H1 (cell line): ENCODE measurements at regions not wholly inside any gene's neighbourhood (a gene's known extent, or its start where the extent isn't known, plus 50 kb on each side); places are given as distances from the start of the nearest gene placed in this dataset.

ENCODE experiments used
- CTCF ChIA-PET: fragments of 300-600 bp; sonication (Branson Sonifier 250); formaldehyde crosslinking; loops from one replicate; lab custom pipeline; 2021; ENCODE audit not compliant: partially characterized antibody; lab: Charles Lee
- POLR2A ChIA-PET: fragments of 300-600 bp; sonication (Branson Sonifier 250); formaldehyde crosslinking; loops from one replicate; lab custom pipeline; 2021; ENCODE audit warnings: inconsistent platforms; ENCODE audit not compliant: partially characterized antibody; lab: Charles Lee
- DNase-seq, 2 experiments: peaks; one replicate each; pipeline versions ENCODE4 v3.0.0 to v3.0.0-alpha.2; 2010 to 2022; ENCODE audit warnings: low spot score in 2 of 2, low read depth in 1 of 2, mixed read lengths in 1 of 2
- FAIRE-seq: peaks from 2 replicates; lab custom pipeline; 2011; peaks lifted over from hg19 to GRCh38; lab: Jason Lieb, UNC
- H2AFZ ChIP-seq: 2 replicates; pipeline ENCODE4 v1.8.1; 2012; ENCODE audit warnings: low read length, inconsistent platforms
- H2AK5ac ChIP-seq: 2 replicates; pipeline ENCODE4 v1.6.1; 2013; ENCODE audit warnings: low read depth, low read length
- H2BK120ac ChIP-seq: replicated peaks from 2 replicates; pipeline ENCODE3; 2013; ENCODE audit warnings: low read depth, low read length, inconsistent platforms
- H2BK12ac ChIP-seq: 2 replicates; pipeline ENCODE4 v1.6.1; 2013; ENCODE audit warnings: low read depth, low read length
- H2BK15ac ChIP-seq: 2 replicates; pipeline ENCODE4 v1.6.1; 2013; ENCODE audit warnings: low read length
- H2BK20ac ChIP-seq: 2 replicates; pipeline ENCODE4 v1.6.1; 2013; ENCODE audit warnings: low read length
- H2BK5ac ChIP-seq: 2 replicates; pipeline ENCODE4 v1.6.1; 2013; ENCODE audit warnings: low read depth, low read length
- H3K14ac ChIP-seq: 2 replicates; pipeline ENCODE4 v1.6.1; 2013; ENCODE audit warnings: inconsistent platforms; ENCODE audit not compliant: insufficient read length
- H3K18ac ChIP-seq: 2 replicates; pipeline ENCODE4 v1.6.1; 2013; ENCODE audit warnings: low read length; ENCODE audit errors: extremely low read depth
- H3K23ac ChIP-seq: 2 replicates; pipeline ENCODE4 v1.6.1; 2013; ENCODE audit warnings: inconsistent platforms; ENCODE audit not compliant: insufficient read length
- H3K23me2 ChIP-seq: 2 replicates; pipeline ENCODE4 v1.6.1; 2013; ENCODE audit warnings: low read depth, low read length
- H3K27ac ChIP-seq: 2 replicates; pipeline ENCODE4 v1.6.1; 2011; ENCODE audit warnings: low read depth, low read length, inconsistent platforms
- H3K27me3 ChIP-seq, 4 experiments: replicated peaks in 1 of 4; 1 replicate in 1 of 4; 2 replicates in 3 of 4; pipeline versions ENCODE4 v1.6.1 to v1.8.1; 2011 to 2013; ENCODE audit warnings: low read length in 3 of 4, mild to moderate bottlenecking in 3 of 4, inconsistent platforms in 2 of 4, mixed read lengths in 2 of 4, moderate library complexity in 1 of 4; ENCODE audit not compliant: control insufficient read depth in 3 of 4, insufficient read depth in 3 of 4; ENCODE audit errors: extremely low read depth in 1 of 4
- H3K36me3 ChIP-seq, 4 experiments: 2 replicates each; pipeline versions ENCODE4 v1.6.1 to v1.8.1; 2011 to 2013; ENCODE audit warnings: mild to moderate bottlenecking in 4 of 4, low read length in 3 of 4, moderate library complexity in 2 of 4, control low read depth in 1 of 4, inconsistent platforms in 1 of 4; ENCODE audit not compliant: insufficient read depth in 4 of 4, control insufficient read depth in 2 of 4
- H3K4ac ChIP-seq: replicated peaks from 2 replicates; pipeline ENCODE3; 2013; ENCODE audit warnings: low read length, low read depth, mixed read lengths, inconsistent platforms; ENCODE audit not compliant: insufficient read length
- H3K4me1 ChIP-seq, 4 experiments: replicated peaks in 1 of 4; 1 replicate in 1 of 4; 2 replicates in 3 of 4; pipeline versions ENCODE4 v1.6.1 to v1.8.1; 2011 to 2013; ENCODE audit warnings: low read length in 3 of 4, inconsistent platforms in 2 of 4, mixed read lengths in 1 of 4; ENCODE audit not compliant: insufficient read depth in 4 of 4, control insufficient read depth in 3 of 4
- H3K4me2 ChIP-seq, 2 experiments: 2 replicates each; pipeline versions ENCODE4 v1.6.1 to v1.8.1; 2011 to 2013; ENCODE audit warnings: low read depth in 2 of 2, low read length in 2 of 2, control low read depth in 1 of 2, inconsistent platforms in 1 of 2, mild to moderate bottlenecking in 1 of 2; ENCODE audit not compliant: insufficient read depth in 1 of 2
- H3K4me3 ChIP-seq, 4 experiments: fragments of 200-600, 300-600 bp in 1 of 4; sonication (generic), shearing (Covaris generic), sonication (Bioruptor Twin) in 1 of 4; 2 replicates each; pipeline versions ENCODE4 v1.5.1 to v1.8.1; 2011 to 2016; ENCODE audit warnings: low read length in 4 of 4, low read depth in 3 of 4, control low read depth in 2 of 4, inconsistent platforms in 2 of 4, mild to moderate bottlenecking in 2 of 4, mixed read lengths in 1 of 4, moderate library complexity in 1 of 4; ENCODE audit not compliant: insufficient read depth in 2 of 4; ENCODE audit errors: extremely low read depth in 1 of 4
- H3K56ac ChIP-seq: replicated peaks from 2 replicates; pipeline ENCODE3; 2013; ENCODE audit warnings: low read depth, mild to moderate bottlenecking, mixed read lengths, low read length, inconsistent platforms; ENCODE audit not compliant: insufficient read length
- H3K79me1 ChIP-seq: 2 replicates; pipeline ENCODE4 v1.6.1; 2013; ENCODE audit warnings: low read depth, low read length, control low read depth
- H3K79me2 ChIP-seq, 2 experiments: 2 replicates each; pipeline versions ENCODE4 v1.6.1 to v1.8.1; 2012 to 2013; ENCODE audit warnings: low read length in 2 of 2, mild to moderate bottlenecking in 2 of 2, inconsistent platforms in 1 of 2; ENCODE audit not compliant: insufficient read depth in 2 of 2, control insufficient read depth in 1 of 2
- H3K9ac ChIP-seq, 4 experiments: replicated peaks in 1 of 4; 1 replicate in 1 of 4; 2 replicates in 3 of 4; pipeline versions ENCODE4 v1.6.1 to v1.8.1; 2011 to 2013; ENCODE audit warnings: low read depth in 3 of 4, low read length in 3 of 4, control low read depth in 2 of 4, mild to moderate bottlenecking in 2 of 4, moderate library complexity in 2 of 4, inconsistent platforms in 1 of 4; ENCODE audit errors: extremely low read depth in 1 of 4
- H3K9me3 ChIP-seq, 2 experiments: 2 replicates each; pipeline versions ENCODE4 v1.6.1 to v1.8.1; 2012 to 2013; ENCODE audit warnings: mild to moderate bottlenecking in 2 of 2, moderate library complexity in 2 of 2, control low read depth in 1 of 2, inconsistent platforms in 1 of 2, low read depth in 1 of 2, low read length in 1 of 2, mixed read lengths in 1 of 2; ENCODE audit not compliant: insufficient read depth in 2 of 2
- H4K20me1 ChIP-seq, 2 experiments: replicated peaks in 1 of 2; 2 replicates each; pipeline versions ENCODE3 to v1.8.1; 2011 to 2013; ENCODE audit warnings: inconsistent platforms in 2 of 2, low read length in 2 of 2, mild to moderate bottlenecking in 1 of 2; ENCODE audit not compliant: insufficient read depth in 2 of 2, control insufficient read depth in 1 of 2
- H4K5ac ChIP-seq: 2 replicates; pipeline ENCODE4 v1.6.1; 2013; ENCODE audit warnings: low read length, low read depth, mixed read lengths, inconsistent platforms; ENCODE audit not compliant: insufficient read length
- H4K8ac ChIP-seq: 2 replicates; pipeline ENCODE4 v1.8.0; 2013; ENCODE audit warnings: mild to moderate bottlenecking, moderate library complexity, low read length, inconsistent platforms; ENCODE audit not compliant: insufficient read depth; ENCODE audit errors: extremely low read depth
- H4K91ac ChIP-seq: replicated peaks from 2 replicates; pipeline ENCODE3; 2013; ENCODE audit warnings: low read length, mixed read lengths, inconsistent platforms; ENCODE audit not compliant: insufficient read length
- CEBPB ChIP-seq: IDR thresholded peaks from 2 replicates; pipeline ENCODE4 v1.6.1; 2012; ENCODE audit warnings: low read depth, low read length
- CHD2 ChIP-seq: IDR thresholded peaks from 2 replicates; pipeline ENCODE4 v1.6.1; 2012; ENCODE audit warnings: low read length, improper control_type of control experiment
- CREB1 ChIP-seq: IDR thresholded peaks from 2 replicates; pipeline ENCODE4 v1.6.1; 2012; ENCODE audit warnings: inconsistent platforms
- CTCF ChIP-seq, 3 experiments: IDR thresholded peaks; 1 replicate in 2 of 3; 2 replicates in 1 of 3; pipeline versions ENCODE4 v1.5.1 to v1.6.1; 2011; ENCODE audit warnings: low read length in 3 of 3, mild to moderate bottlenecking in 3 of 3, inconsistent platforms in 2 of 3, low read depth in 1 of 3, moderate library complexity in 1 of 3; ENCODE audit not compliant: insufficient read depth in 1 of 3; ENCODE audit errors: control extremely low read depth in 1 of 3
- EP300 ChIP-seq, 2 experiments: IDR thresholded peaks; 1 replicate in 1 of 2; 2 replicates in 1 of 2; pipeline ENCODE4 v1.6.1; 2011 to 2012; ENCODE audit warnings: low read depth in 2 of 2, low read length in 2 of 2, mild to moderate bottlenecking in 2 of 2, borderline replicate concordance in 1 of 2, inconsistent platforms in 1 of 2, moderate library complexity in 1 of 2
- KDM4A ChIP-seq: IDR thresholded peaks from one replicate; pipeline ENCODE4 v1.7.1; 2012; ENCODE audit warnings: low read depth, mild to moderate bottlenecking, moderate library complexity, low read length, inconsistent platforms; ENCODE audit not compliant: severe bottlenecking
- YY1 ChIP-seq: IDR thresholded peaks from 2 replicates; pipeline ENCODE4 v1.6.1; 2011; ENCODE audit warnings: low read depth, mild to moderate bottlenecking, low read length
- WGBS, 2 experiments: shearing (Covaris generic) in 1 of 2; methylation state at CpG; one replicate each; pipeline versions ENCODE4 v1.1.6 to v1.1.7; 2013 to 2015; ENCODE audit warnings: low lambda C conversion rate in 2 of 2, mixed read lengths in 2 of 2, inconsistent platforms in 1 of 2, low coverage in 1 of 2, missing lambda C conversion rate in 1 of 2; ENCODE audit not compliant: insufficient replicate concordance in 2 of 2, insufficient coverage in 1 of 2, insufficient read length in 1 of 2; ENCODE audit errors: extremely low coverage in 1 of 2, missing lambda C conversion rate in 1 of 2; 5-methylcytosine and 5-hydroxymethylcytosine counted together

- no peak overlapping the region for H4K8ac ChIP-seq
- H3K27ac ChIP-seq = no peak overlapping the region
- no peak for TF ChIP-seq CREB1
- no peak for TF ChIP-seq CEBPB
- TF ChIP-seq EP300 (IDR thresholded peaks at IDR 0.05; ENCODE audit: borderline replicate concordance in 1 of 2, low read depth in 2 of 2, low read length in 2 of 2) = no peak
- no peak for TF ChIP-seq CTCF (IDR thresholded peaks at IDR 0.05; ENCODE audit: control extremely low read depth in 1 of 3, insufficient read depth in 1 of 3, low read depth in 1 of 3, low read length in 3 of 3)
- TF ChIP-seq CHD2 = no peak
- TF ChIP-seq YY1 = no peak
- TF ChIP-seq KDM4A = no peak
- ChIA-PET POLR2A (no interaction called here), CTCF (no interaction called here)
- H4K20me1 ChIP-seq = no peaks in the 10 kb centered on the region
- no peaks in the 10 kb centered on the region for H3K27me3 ChIP-seq
- H2BK15ac ChIP-seq = no peak overlapping the region
- no peak overlapping the region for H3K56ac ChIP-seq
- H2AFZ ChIP-seq = no peak overlapping the region
- H3K4me2 ChIP-seq = no peak overlapping the region
- no peak overlapping the region for H3K23ac ChIP-seq
- no peak overlapping the region for H2BK20ac ChIP-seq
- H3K9ac ChIP-seq = no peak overlapping the region
- FAIRE-seq (no peak), DNase-seq (no peak)
- H3K79me1 ChIP-seq = no peaks in the 10 kb centered on the region
- H3K14ac ChIP-seq = no peak overlapping the region
- H3K18ac ChIP-seq = no peak overlapping the region
- no peak overlapping the region for H2BK12ac ChIP-seq
- 91% methylated on average over 6 of the region's 6 CpGs; no CpG with 5 or more reads in 1 of the 2 experiments for WGBS, 2 experiments
- no peak overlapping the region for H3K4me3 ChIP-seq
- H3K23me2 ChIP-seq = no peaks in the 10 kb centered on the region
- H3K9me3 ChIP-seq = peaks cover 22 to 59% of the 10 kb centered on the region in 2 experiments
- no peaks in the 10 kb centered on the region for H3K79me2 ChIP-seq
- H2BK120ac ChIP-seq = no peak overlapping the region
- no peak overlapping the region for H4K5ac ChIP-seq
- H2AK5ac ChIP-seq = no peak overlapping the region
- no peak overlapping the region for H3K4ac ChIP-seq
- no peaks in the 10 kb centered on the region for H3K4me1 ChIP-seq
- no peak overlapping the region for H4K91ac ChIP-seq
- H3K36me3 ChIP-seq = no peaks in the 10 kb centered on the region; a peak in 1 of 8 replicates
- no peak overlapping the region for H2BK5ac ChIP-seq
These were observed 391.2 kb downstream of the CBLN2 start for GRCh38 chr18:72152935-72153334.
